GM21528 (cell line): ENCODE measurements at regions not wholly inside any gene's neighbourhood (a gene's known extent, or its start where the extent isn't known, plus 50 kb on each side); places are given as distances from the start of the nearest gene placed in this dataset.

Source experiments
- ATAC-seq: cut with Tn5 transposase; IDR thresholded peaks from one replicate; pipeline ENCODE4 v1.9.1; 2021; ENCODE audit warnings: mild to moderate bottlenecking, moderate library complexity; ENCODE audit not compliant: unreplicated experiment, low FRiP score

GRCh38 chr19:28820289-28820688, 392.7 kb downstream of the UQCRFS1 start:
- no peak for ATAC-seq

GRCh38 chr19:28815257-28815656, 397.7 kb downstream of the UQCRFS1 start:
- no peak for ATAC-seq

GRCh38 chr19:28794301-28794700, 418.6 kb downstream of the UQCRFS1 start:
- ATAC-seq: no peak

- ATAC-seq: no peak
Observed at GRCh38 chr19:28793391-28794168, 419.4 kb downstream of the UQCRFS1 start.

GRCh38 chr19:28785971-28786370, 427.0 kb downstream of the UQCRFS1 start:
- ATAC-seq: no peak

GRCh38 chr19:28764066-28764465, 448.9 kb downstream of the UQCRFS1 start:
- no peak for ATAC-seq

- ATAC-seq: no peak
Observed at GRCh38 chr19:28746478-28746877, 466.5 kb downstream of the UQCRFS1 start.

GRCh38 chr19:28744943-28745342, 468.0 kb downstream of the UQCRFS1 start:
- ATAC-seq: no peak

- ATAC-seq: no peak
Observed at GRCh38 chr19:28744014-28744413, 468.9 kb downstream of the UQCRFS1 start.

- no peak for ATAC-seq
Observed at GRCh38 chr19:28737021-28737895, 475.7 kb downstream of the UQCRFS1 start.

GRCh38 chr19:28736528-28736927, 476.4 kb downstream of the UQCRFS1 start:
- no peak for ATAC-seq

GRCh38 chr19:28731577-28731976, 481.4 kb downstream of the UQCRFS1 start:
- ATAC-seq: no peak

GRCh38 chr19:28730791-28731512, 482.0 kb downstream of the UQCRFS1 start:
- no peak for ATAC-seq

GRCh38 chr19:28727480-28728159, 485.3 kb downstream of the UQCRFS1 start:
- no peak for ATAC-seq

- ATAC-seq: no peak
Observed at GRCh38 chr19:28726533-28727479, 486.1 kb downstream of the UQCRFS1 start.

GRCh38 chr19:28718909-28719308, 494.0 kb downstream of the UQCRFS1 start:
- ATAC-seq: no peak

- ATAC-seq: no peak
Observed at GRCh38 chr19:28715157-28715556, 497.8 kb downstream of the UQCRFS1 start.

GRCh38 chr19:28711411-28711810, 501.5 kb downstream of the UQCRFS1 start:
- ATAC-seq: no peak

GRCh38 chr19:28710278-28710677, 502.7 kb downstream of the UQCRFS1 start:
- no peak for ATAC-seq
